B cell (primary cell): ENCODE measurements at regions not wholly inside any gene's neighbourhood (a gene's known extent, or its start where the extent isn't known, plus 50 kb on each side); places are given as distances from the start of the nearest gene placed in this dataset.

Experiments
- CTCF ChIP-seq: fragments of 200-600 bp; IDR thresholded peaks from one replicate; pipeline ENCODE4 v1.8.0; 2022; ENCODE audit warnings: antibody characterized with exemption, mild to moderate bottlenecking
- EZH2 ChIP-seq: IDR thresholded peaks from 2 replicates; pipeline ENCODE4 v1.6.1; 2012; ENCODE audit warnings: borderline replicate concordance, low read depth, mild to moderate bottlenecking, moderate library complexity, low read length; ENCODE audit not compliant: insufficient read depth, poor library complexity, severe bottlenecking

- TF ChIP-seq EZH2 = no peak
- TF ChIP-seq CTCF = no peak
Observed at GRCh38 chr13:106768991-106769390, 201.1 kb upstream of the ARGLU1 start.
